B cell (primary cell): ENCODE measurements at regions not wholly inside any gene's neighbourhood (a gene's known extent, or its start where the extent isn't known, plus 50 kb on each side); places are given as distances from the start of the nearest gene placed in this dataset.

ENCODE experiments used
- ATAC-seq: fragments of 200-7000 bp; cut with Tn5 transposase; one replicate; pipeline ENCODE4 v1.10.0; 2021; ENCODE audit warnings: low read depth, mild to moderate bottlenecking, moderate number of reproducible peaks, moderate library complexity
- CTCF ChIA-PET: fragments of 350-600 bp; sonication (Branson Sonifier 250); formaldehyde crosslinking; loops from one replicate; lab custom pipeline; 2021; ENCODE audit warnings: antibody characterized with exemption, inconsistent platforms; lab: Charles Lee
- POLR2A ChIA-PET: fragments of 350-600 bp; sonication (Branson Sonifier 250); formaldehyde crosslinking; loops from one replicate; lab custom pipeline; 2021; ENCODE audit warnings: antibody characterized with exemption; lab: Charles Lee
- DNase-seq: peaks from one replicate; pipeline ENCODE4 v3.0.0; 2013
- H2AFZ ChIP-seq: 2 replicates; pipeline ENCODE4 v1.6.1; 2012; ENCODE audit warnings: mild to moderate bottlenecking, low read depth, low read length; ENCODE audit not compliant: insufficient read depth, poor library complexity, severe bottlenecking
- H3K27ac ChIP-seq, 2 donors: 1 replicate in 1 of 2; 2 replicates in 1 of 2; pipeline ENCODE4 v1.5.1; 2012 to 2013; ENCODE audit warnings: low read length in 2 of 2, mild to moderate bottlenecking in 2 of 2, moderate library complexity in 1 of 2
- H3K27me3 ChIP-seq, 4 experiments: fragments of 200-600 bp in 1 of 4; sonication (generic) in 1 of 4; replicated peaks in 1 of 4; 1 replicate in 2 of 4; 2 replicates in 2 of 4; pipeline versions ENCODE4 v1.6.1 to v1.7.0; 2013 to 2016; ENCODE audit warnings: low read length in 3 of 4, mild to moderate bottlenecking in 2 of 4, mixed read lengths in 1 of 4, moderate library complexity in 1 of 4; ENCODE audit not compliant: insufficient read depth in 4 of 4, control insufficient read depth in 3 of 4; ENCODE audit errors: control extremely low read depth in 1 of 4
- H3K36me3 ChIP-seq, 2 experiments: replicated peaks in 1 of 2; 1 replicate in 1 of 2; 2 replicates in 1 of 2; pipeline versions ENCODE4 v1.6.1 to v1.7.1; 2013; ENCODE audit warnings: low read length in 1 of 2; ENCODE audit not compliant: insufficient read depth in 2 of 2, control insufficient read depth in 1 of 2; ENCODE audit errors: control extremely low read depth in 1 of 2, extremely low read depth in 1 of 2
- H3K4me1 ChIP-seq, 2 donors: fragments of 200-600 bp in 1 of 2; sonication (generic) in 1 of 2; 1 replicate in 1 of 2; 2 replicates in 1 of 2; pipeline versions ENCODE4 v1.5.1 to v1.6.1; 2013 to 2017; ENCODE audit warnings: low read length in 2 of 2; ENCODE audit not compliant: control insufficient read depth in 2 of 2, insufficient read depth in 2 of 2
- H3K4me2 ChIP-seq: replicated peaks from 2 replicates; pipeline ENCODE3; 2012; ENCODE audit warnings: mild to moderate bottlenecking, low read depth, low read length; ENCODE audit not compliant: poor library complexity, severe bottlenecking
- H3K4me3 ChIP-seq, 5 experiments: fragments of 200-600 bp in 1 of 5; sonication (generic) in 1 of 5; 1 replicate in 3 of 5; 2 replicates in 2 of 5; pipeline versions ENCODE4 v1.5.1 to v1.7.0; 2011 to 2016; ENCODE audit warnings: low read length in 4 of 5, mild to moderate bottlenecking in 4 of 5, low read depth in 2 of 5, control low read depth in 1 of 5, moderate library complexity in 1 of 5; ENCODE audit not compliant: insufficient read depth in 1 of 5; ENCODE audit errors: control extremely low read depth in 1 of 5, extremely low read depth in 1 of 5
- H3K79me2 ChIP-seq: fragments of 200-600 bp; sonication (generic); one replicate; pipeline ENCODE4 v1.6.0; 2016; ENCODE audit warnings: low read length; ENCODE audit not compliant: control insufficient read depth, insufficient read depth
- H3K9ac ChIP-seq: fragments of 200-600 bp; sonication (generic); 2 replicates; pipeline ENCODE4 v1.6.1; 2017; ENCODE audit warnings: mild to moderate bottlenecking, low read length, moderate library complexity
- H3K9me3 ChIP-seq, 3 donors: one replicate each; pipeline versions ENCODE4 v1.6.1 to v1.7.1; 2013; ENCODE audit warnings: low read length in 2 of 3; ENCODE audit not compliant: control insufficient read depth in 2 of 3, insufficient read depth in 1 of 3; ENCODE audit errors: control extremely low read depth in 1 of 3
- H4K20me1 ChIP-seq: 2 replicates; pipeline ENCODE4 v1.6.0; 2012; ENCODE audit warnings: mild to moderate bottlenecking, low read length; ENCODE audit not compliant: insufficient read depth, control insufficient read depth, poor library complexity, severe bottlenecking
- H3K27ac Mint-ChIP-seq: one replicate; pipeline ENCODE4 v1.8.0; 2021; ENCODE audit warnings: mixed read lengths
- H3K27me3 Mint-ChIP-seq: one replicate; pipeline ENCODE4 v1.8.0; 2021; ENCODE audit warnings: mixed read lengths
- H3K4me1 Mint-ChIP-seq: one replicate; pipeline ENCODE4 v1.8.0; 2021; ENCODE audit warnings: mixed read lengths
- H3K4me3 Mint-ChIP-seq: one replicate; pipeline ENCODE4 v1.8.0; 2021; ENCODE audit warnings: mixed read lengths
- H3K9me3 Mint-ChIP-seq: one replicate; pipeline ENCODE4 v1.8.0; 2022; ENCODE audit warnings: mixed read lengths; ENCODE audit not compliant: insufficient read depth
- CTCF ChIP-seq: fragments of 200-600 bp; IDR thresholded peaks from one replicate; pipeline ENCODE4 v1.8.0; 2022; ENCODE audit warnings: antibody characterized with exemption, mild to moderate bottlenecking
- EZH2 ChIP-seq: IDR thresholded peaks from 2 replicates; pipeline ENCODE4 v1.6.1; 2012; ENCODE audit warnings: borderline replicate concordance, low read depth, mild to moderate bottlenecking, moderate library complexity, low read length; ENCODE audit not compliant: insufficient read depth, poor library complexity, severe bottlenecking
- WGBS: methylation state at CpG from one replicate; pipeline ENCODE4 v1.1.5; 2013; ENCODE audit warnings: missing lambda C conversion rate; ENCODE audit not compliant: insufficient coverage; 5-methylcytosine and 5-hydroxymethylcytosine counted together
- intact Hi-C: fragments of 100-400 bp; cut with micrococcal nuclease; formaldehyde crosslinking; loops from one replicate; pipeline ENCODE4 v1.10.0; 2022

- H3K27ac ChIP-seq: no peak overlapping the region
- intact Hi-C loops: no loop called here
- H3K36me3 ChIP-seq: no peaks in the 10 kb centered on the region
- Mint-ChIP-seq H3K9me3 (peaks cover 4% of the 10 kb centered on the region), H3K4me1 (no peaks in the 10 kb centered on the region), H3K27me3 (no peaks in the 10 kb centered on the region), H3K27ac (no peak overlapping the region), H3K4me3 (no peak overlapping the region)
- H3K4me1 ChIP-seq: no peaks in the 10 kb centered on the region
- no peaks in the 10 kb centered on the region for H3K79me2 ChIP-seq
- no peak overlapping the region for H3K4me3 ChIP-seq
- H3K4me2 ChIP-seq: no peak overlapping the region
- no CpG with 5 or more reads among the region's 3 CpGs for WGBS
- ATAC-seq: no peak
- no peaks in the 10 kb centered on the region for H3K27me3 ChIP-seq
- TF ChIP-seq CTCF (no peak), EZH2 (no peak)
- ChIA-PET CTCF (no interaction called here), POLR2A (no interaction called here)
- no peaks in the 10 kb centered on the region for H4K20me1 ChIP-seq
- H3K9ac ChIP-seq: no peak overlapping the region
- no peak for DNase-seq
- no peak overlapping the region for H2AFZ ChIP-seq
- H3K9me3 ChIP-seq: peaks cover 0 to 1% (median 0%) of the 10 kb centered on the region in 3 donors
Observed at GRCh38 chr3:83807511-83807910, 1151.3 kb upstream of the CADM2 start.

- no peak overlapping the region for H3K4me2 ChIP-seq
- peaks cover 0 to 10% (median 1%) of the 10 kb centered on the region in 3 donors for H3K9me3 ChIP-seq
- POLR2A ChIA-PET: no interaction called here
- no peaks in the 10 kb centered on the region for H3K27me3 Mint-ChIP-seq
- H3K4me1 Mint-ChIP-seq: no peaks in the 10 kb centered on the region
- intact Hi-C loops: no loop called here
- H3K4me3 Mint-ChIP-seq: no peak overlapping the region
- H3K79me2 ChIP-seq: no peaks in the 10 kb centered on the region
- no peak for TF ChIP-seq CTCF
- no peak for TF ChIP-seq EZH2
- no peaks in the 10 kb centered on the region for H3K36me3 ChIP-seq
- WGBS: 86% methylated on average over 3 of the region's 3 CpGs
- no peak overlapping the region for H3K4me3 ChIP-seq
- ATAC-seq (no peak), DNase-seq (no peak)
- H3K27ac ChIP-seq: no peak overlapping the region
- CTCF ChIA-PET: no interaction called here
- H2AFZ ChIP-seq: no peak overlapping the region
- H3K4me1 ChIP-seq: no peaks in the 10 kb centered on the region
- no peaks in the 10 kb centered on the region for H3K27me3 ChIP-seq
- H3K9ac ChIP-seq: no peak overlapping the region
- no peak overlapping the region for H3K27ac Mint-ChIP-seq
- H3K9me3 Mint-ChIP-seq: peaks cover 3% of the 10 kb centered on the region
- no peaks in the 10 kb centered on the region for H4K20me1 ChIP-seq
Observed at GRCh38 chr3:83813176-83813575, 1145.6 kb upstream of the CADM2 start.
